CD4-positive, CD25-positive, alpha-beta regulatory T cell (primary cell): ENCODE measurements at regions not wholly inside any gene's neighbourhood (a gene's known extent, or its start where the extent isn't known, plus 50 kb on each side); places are given as distances from the start of the nearest gene placed in this dataset.

Experiments
- ATAC-seq, 2 donors: fragments of 150-1000 bp; cut with Tn5 transposase; one replicate each; pipeline ENCODE4 v1.10.0; 2021; ENCODE audit warnings: low read depth in 2 of 2, moderate number of reproducible peaks in 2 of 2, moderate library complexity in 1 of 2
- DNase-seq, 3 donors: peaks; one replicate each; pipeline versions ENCODE4 v3.0.0 to v3.0.0-alpha.2; 2012 to 2022; ENCODE audit warnings: mixed read lengths in 1 of 3
- H3K27ac ChIP-seq: one replicate; pipeline ENCODE4 v1.7.0; 2013; ENCODE audit warnings: mild to moderate bottlenecking, low read length; ENCODE audit not compliant: insufficient read depth, poor library complexity, severe bottlenecking
- H3K27me3 ChIP-seq: one replicate; pipeline ENCODE4 v1.7.0; 2013; ENCODE audit warnings: low read length; ENCODE audit not compliant: control insufficient read depth, insufficient read depth
- H3K36me3 ChIP-seq: one replicate; pipeline ENCODE4 v1.7.0; 2013; ENCODE audit warnings: mild to moderate bottlenecking, low read length, moderate library complexity; ENCODE audit not compliant: control insufficient read depth, insufficient read depth
- H3K4me1 ChIP-seq: 2 replicates; pipeline ENCODE4 v1.7.0; 2013; ENCODE audit warnings: mild to moderate bottlenecking, low read length; ENCODE audit not compliant: insufficient read depth, control insufficient read depth, poor library complexity, severe bottlenecking
- H3K4me3 ChIP-seq: one replicate; pipeline ENCODE4 v1.7.0; 2013; ENCODE audit warnings: low read depth, mild to moderate bottlenecking, low read length, moderate library complexity
- H3K9me3 ChIP-seq, 2 experiments: 1 replicate in 1 of 2; 2 replicates in 1 of 2; pipeline ENCODE4 v1.7.0; 2013; ENCODE audit warnings: low read length in 2 of 2, mild to moderate bottlenecking in 1 of 2, moderate library complexity in 1 of 2; ENCODE audit not compliant: control insufficient read depth in 2 of 2
- H3K27ac Mint-ChIP-seq, 3 donors: one replicate each; pipeline ENCODE4 v1.8.0; 2020 to 2022; ENCODE audit warnings: mild to moderate bottlenecking in 3 of 3, mixed read lengths in 3 of 3, moderate library complexity in 2 of 3
- H3K27me3 Mint-ChIP-seq: one replicate; pipeline ENCODE4 v1.8.0; 2022; ENCODE audit warnings: mild to moderate bottlenecking, mixed read lengths
- H3K36me3 Mint-ChIP-seq: one replicate; pipeline ENCODE4 v1.8.0; 2020; ENCODE audit warnings: mixed read lengths
- H3K4me1 Mint-ChIP-seq, 4 donors: one replicate each; pipeline ENCODE4 v1.8.0; 2020 to 2022; ENCODE audit warnings: mixed read lengths in 4 of 4, mild to moderate bottlenecking in 1 of 4
- H3K4me3 Mint-ChIP-seq, 4 donors: one replicate each; pipeline ENCODE4 v1.8.0; 2020 to 2022; ENCODE audit warnings: mild to moderate bottlenecking in 4 of 4, mixed read lengths in 4 of 4, moderate library complexity in 3 of 4
- H3K9me3 Mint-ChIP-seq, 7 donors: one replicate each; pipeline ENCODE4 v1.8.0; 2020 to 2022; ENCODE audit warnings: mixed read lengths in 7 of 7, mild to moderate bottlenecking in 3 of 7, moderate library complexity in 2 of 7

GRCh38 chr10:80771285-80771684 lies 233.6 kb downstream of the SH2D4B start:
- no peak for DNase-seq
- Mint-ChIP-seq H3K4me3 (no peak overlapping the region), H3K9me3 (peaks cover 0 to 6% (median 3%) of the 10 kb centered on the region in 7 donors), H3K27me3 (no peaks in the 10 kb centered on the region), H3K36me3 (no peaks in the 10 kb centered on the region), H3K27ac (no peak overlapping the region), H3K4me1 (no peaks in the 10 kb centered on the region)
- no peaks in the 10 kb centered on the region for H3K9me3 ChIP-seq
- no peak overlapping the region for H3K4me3 ChIP-seq
- no peaks in the 10 kb centered on the region for H3K27me3 ChIP-seq
- no peak overlapping the region for H3K27ac ChIP-seq
- no peaks in the 10 kb centered on the region for H3K36me3 ChIP-seq
- no peaks in the 10 kb centered on the region for H3K4me1 ChIP-seq
- no peak for ATAC-seq

GRCh38 chr10:80771902-80772555 lies 234.3 kb downstream of the SH2D4B start:
- Mint-ChIP-seq H3K27me3 (no peaks in the 10 kb centered on the region), H3K4me1 (no peaks in the 10 kb centered on the region), H3K4me3 (no peak overlapping the region), H3K27ac (no peak overlapping the region), H3K36me3 (no peaks in the 10 kb centered on the region), H3K9me3 (peaks cover 0 to 6% (median 3%) of the 10 kb centered on the region in 7 donors)
- H3K4me1 ChIP-seq = no peaks in the 10 kb centered on the region
- H3K36me3 ChIP-seq = no peaks in the 10 kb centered on the region
- DNase-seq (no peak), ATAC-seq (no peak)
- no peaks in the 10 kb centered on the region for H3K27me3 ChIP-seq
- H3K4me3 ChIP-seq = no peak overlapping the region
- H3K27ac ChIP-seq = no peak overlapping the region
- no peaks in the 10 kb centered on the region for H3K9me3 ChIP-seq

GRCh38 chr10:80772596-80772995 lies 234.9 kb downstream of the SH2D4B start:
- Mint-ChIP-seq H3K9me3 (peaks cover 0 to 6% (median 3%) of the 10 kb centered on the region in 7 donors), H3K4me3 (no peak overlapping the region), H3K27me3 (no peaks in the 10 kb centered on the region), H3K36me3 (no peaks in the 10 kb centered on the region), H3K27ac (no peak overlapping the region), H3K4me1 (no peaks in the 10 kb centered on the region)
- H3K4me1 ChIP-seq = no peaks in the 10 kb centered on the region
- H3K27ac ChIP-seq = no peak overlapping the region
- ATAC-seq = no peak
- no peak overlapping the region for H3K4me3 ChIP-seq
- H3K36me3 ChIP-seq = no peaks in the 10 kb centered on the region
- no peaks in the 10 kb centered on the region for H3K27me3 ChIP-seq
- no peak for DNase-seq
- H3K9me3 ChIP-seq = no peaks in the 10 kb centered on the region

- Mint-ChIP-seq H3K27ac (no peak overlapping the region), H3K9me3 (peaks cover 0 to 2% (median 0%) of the 10 kb centered on the region in 7 donors), H3K27me3 (no peaks in the 10 kb centered on the region), H3K36me3 (no peaks in the 10 kb centered on the region), H3K4me1 (no peaks in the 10 kb centered on the region), H3K4me3 (no peak overlapping the region)
- ATAC-seq (no peak), DNase-seq (no peak)
- no peak overlapping the region for H3K4me3 ChIP-seq
- H3K36me3 ChIP-seq = no peaks in the 10 kb centered on the region
- H3K9me3 ChIP-seq = no peaks in the 10 kb centered on the region
- no peak overlapping the region for H3K27ac ChIP-seq
- H3K27me3 ChIP-seq = peaks cover 3% of the 10 kb centered on the region
- H3K4me1 ChIP-seq = no peaks in the 10 kb centered on the region
Observed at GRCh38 chr10:80784695-80785094, 247.0 kb downstream of the SH2D4B start.

- no peaks in the 10 kb centered on the region for H3K36me3 ChIP-seq
- no peaks in the 10 kb centered on the region for H3K4me1 ChIP-seq
- no peak overlapping the region for H3K27ac ChIP-seq
- Mint-ChIP-seq H3K27ac (no peak overlapping the region), H3K9me3 (peaks cover 0 to 2% (median 0%) of the 10 kb centered on the region in 7 donors), H3K4me3 (no peak overlapping the region), H3K27me3 (no peaks in the 10 kb centered on the region), H3K4me1 (no peaks in the 10 kb centered on the region), H3K36me3 (no peaks in the 10 kb centered on the region)
- no peak for ATAC-seq
- DNase-seq = no peak
- peaks cover 3% of the 10 kb centered on the region for H3K27me3 ChIP-seq
- no peaks in the 10 kb centered on the region for H3K9me3 ChIP-seq
- H3K4me3 ChIP-seq = no peak overlapping the region
Observed at GRCh38 chr10:80786322-80786721, 248.6 kb downstream of the SH2D4B start.

- Histone ChIP-seq H3K27ac (no peak overlapping the region), H3K4me3 (no peak overlapping the region), H3K4me1 (no peaks in the 10 kb centered on the region), H3K9me3 (no peaks in the 10 kb centered on the region), H3K27me3 (peaks cover 3% of the 10 kb centered on the region), H3K36me3 (no peaks in the 10 kb centered on the region)
- no peaks in the 10 kb centered on the region for H3K4me1 Mint-ChIP-seq
- no peak for DNase-seq
- ATAC-seq = no peak
- H3K36me3 Mint-ChIP-seq = no peaks in the 10 kb centered on the region
- H3K27me3 Mint-ChIP-seq = peaks cover 4% of the 10 kb centered on the region
- no peak overlapping the region for H3K27ac Mint-ChIP-seq
- H3K4me3 Mint-ChIP-seq = no peak overlapping the region
- H3K9me3 Mint-ChIP-seq = peaks cover 0 to 2% (median 0%) of the 10 kb centered on the region in 7 donors
Observed at GRCh38 chr10:80787952-80788351, 250.2 kb downstream of the SH2D4B start.

GRCh38 chr10:80794994-80795393 lies 257.3 kb downstream of the SH2D4B start:
- H3K27me3 ChIP-seq = no peaks in the 10 kb centered on the region
- Mint-ChIP-seq H3K9me3 (peaks cover 0 to 2% (median 0%) of the 10 kb centered on the region in 7 donors), H3K4me3 (no peak overlapping the region), H3K27ac (no peak overlapping the region), H3K4me1 (no peaks in the 10 kb centered on the region), H3K27me3 (peaks cover 10% of the 10 kb centered on the region), H3K36me3 (no peaks in the 10 kb centered on the region)
- H3K9me3 ChIP-seq = no peaks in the 10 kb centered on the region
- H3K4me3 ChIP-seq = no peak overlapping the region
- no peak for DNase-seq
- no peak overlapping the region for H3K27ac ChIP-seq
- H3K36me3 ChIP-seq = no peaks in the 10 kb centered on the region
- H3K4me1 ChIP-seq = no peaks in the 10 kb centered on the region
- ATAC-seq = no peak

- H3K9me3 Mint-ChIP-seq = peaks cover 0 to 13% (median 1%) of the 10 kb centered on the region in 7 donors
- Histone ChIP-seq H3K4me3 (no peak overlapping the region), H3K27me3 (no peaks in the 10 kb centered on the region), H3K4me1 (no peaks in the 10 kb centered on the region), H3K27ac (no peak overlapping the region), H3K9me3 (peaks cover 2 to 4% of the 10 kb centered on the region in 2 experiments), H3K36me3 (no peaks in the 10 kb centered on the region)
- ATAC-seq = no peak
- no peaks in the 10 kb centered on the region for H3K36me3 Mint-ChIP-seq
- H3K4me1 Mint-ChIP-seq = no peaks in the 10 kb centered on the region
- no peak overlapping the region for H3K4me3 Mint-ChIP-seq
- no peak for DNase-seq
- H3K27ac Mint-ChIP-seq = no peak overlapping the region
- peaks cover 5% of the 10 kb centered on the region for H3K27me3 Mint-ChIP-seq
Observed at GRCh38 chr10:80805343-80806020, 267.8 kb downstream of the SH2D4B start.
